ENCODE measurements at regions not wholly inside any gene's neighbourhood (a gene's known extent, or its start where the extent isn't known, plus 50 kb on each side); places are given as distances from the start of the nearest gene placed in this dataset.

DNA sequence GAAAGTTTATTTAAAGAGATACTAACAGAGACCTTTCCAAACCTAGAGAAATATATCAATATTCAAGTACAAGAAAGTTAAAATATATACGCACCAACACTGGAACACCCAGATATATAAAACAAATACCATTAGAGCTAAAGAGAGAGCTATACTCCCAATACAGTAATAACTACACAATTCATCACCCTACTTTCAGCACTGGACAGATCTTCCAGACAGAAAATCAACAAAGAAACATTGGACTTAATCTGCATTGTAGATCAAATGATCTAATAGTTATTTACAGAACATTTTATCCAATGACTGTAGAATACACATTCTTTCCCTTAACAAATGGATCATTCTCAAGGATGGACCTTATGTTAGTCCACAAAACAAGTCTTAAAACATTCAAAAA lies 311.9 kb downstream of the METTL15 start:
- CTCF ChIA-PET: no interaction called here
- TF ChIP-seq, protein P1, sequence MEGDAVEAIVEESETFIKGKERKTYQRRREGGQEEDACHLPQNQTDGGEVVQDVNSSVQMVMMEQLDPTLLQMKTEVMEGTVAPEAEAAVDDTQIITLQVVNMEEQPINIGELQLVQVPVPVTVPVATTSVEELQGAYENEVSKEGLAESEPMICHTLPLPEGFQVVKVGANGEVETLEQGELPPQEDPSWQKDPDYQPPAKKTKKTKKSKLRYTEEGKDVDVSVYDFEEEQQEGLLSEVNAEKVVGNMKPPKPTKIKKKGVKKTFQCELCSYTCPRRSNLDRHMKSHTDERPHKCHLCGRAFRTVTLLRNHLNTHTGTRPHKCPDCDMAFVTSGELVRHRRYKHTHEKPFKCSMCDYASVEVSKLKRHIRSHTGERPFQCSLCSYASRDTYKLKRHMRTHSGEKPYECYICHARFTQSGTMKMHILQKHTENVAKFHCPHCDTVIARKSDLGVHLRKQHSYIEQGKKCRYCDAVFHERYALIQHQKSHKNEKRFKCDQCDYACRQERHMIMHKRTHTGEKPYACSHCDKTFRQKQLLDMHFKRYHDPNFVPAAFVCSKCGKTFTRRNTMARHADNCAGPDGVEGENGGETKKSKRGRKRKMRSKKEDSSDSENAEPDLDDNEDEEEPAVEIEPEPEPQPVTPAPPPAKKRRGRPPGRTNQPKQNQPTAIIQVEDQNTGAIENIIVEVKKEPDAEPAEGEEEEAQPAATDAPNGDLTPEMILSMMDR (IDR thresholded peaks at IDR 0.05; ENCODE audit: insufficient read depth in 1 of 2, low read depth in 1 of 2, low read length in 1 of 2, severe bottlenecking in 1 of 2, unreplicated experiment in 1 of 2): no peak
- Mint-ChIP-seq H3K36me3 (ENCODE audit: insufficient read depth, unreplicated experiment) (no peaks in the 10 kb centered on the region), H3K27ac (ENCODE audit: unreplicated experiment) (no peak overlapping the region), H3K4me3 (ENCODE audit: unreplicated experiment) (no peak overlapping the region), H3K9me3 (ENCODE audit: unreplicated experiment) (peaks cover 26% of the 10 kb centered on the region), H3K27me3 (ENCODE audit: insufficient read depth, unreplicated experiment) (no peaks in the 10 kb centered on the region), H3K4me1 (ENCODE audit: low read depth, unreplicated experiment) (no peaks in the 10 kb centered on the region)
- POLR2A ChIA-PET: no interaction called here
- Histone ChIP-seq H3K4me1 (no peaks in the 10 kb centered on the region), H3K4me3 (ENCODE audit: low read depth, low read length) (no peak overlapping the region), H3K36me3 (ENCODE audit: control insufficient read depth, insufficient read depth, low read length) (no peaks in the 10 kb centered on the region), H3K9me3 (no peaks in the 10 kb centered on the region), H3K27me3 (replicated peaks; ENCODE audit: control insufficient read depth, insufficient read depth, low read length) (no peaks in the 10 kb centered on the region)
- no TSS peak for BruUV-seq (replicated peaks)
- DNase-seq: no peak
- intact Hi-C loops (cut with micrococcal nuclease; ENCODE audit: unreplicated experiment): no loop called here

DNA sequence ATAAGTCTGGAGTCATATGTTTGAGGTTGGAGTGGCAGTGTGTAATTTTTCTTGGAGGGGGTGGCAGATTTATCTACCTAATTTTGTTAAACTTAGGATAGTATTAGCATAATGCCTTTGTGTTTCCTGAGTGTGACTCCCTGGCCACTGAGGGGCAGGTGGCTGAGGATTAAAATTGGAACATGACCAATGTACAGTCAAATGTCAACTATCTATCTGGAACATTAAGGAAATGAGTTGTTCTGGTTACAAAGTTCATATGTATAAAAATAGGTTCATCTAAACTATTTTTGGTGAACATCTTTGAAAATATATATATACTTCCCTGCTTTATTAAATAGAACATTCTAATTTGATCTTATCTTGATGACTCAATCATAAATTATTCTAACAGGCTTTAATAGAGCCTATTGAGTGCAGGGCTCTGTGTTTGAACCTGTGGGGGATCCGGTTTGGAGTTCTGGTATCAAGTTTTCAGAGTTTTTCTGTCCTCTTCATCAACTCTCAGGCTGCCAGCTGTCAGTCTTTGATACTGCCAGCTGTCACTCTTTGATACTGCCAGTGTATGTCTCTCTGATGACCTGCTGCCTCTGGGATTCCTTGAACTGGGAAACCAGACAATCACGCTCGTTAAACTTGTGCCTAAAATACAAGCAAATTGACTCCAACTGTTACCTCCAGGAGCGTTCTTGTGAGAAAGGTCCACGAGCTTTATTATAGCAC lies 309.6 kb downstream of the METTL15 start:
- H3K27me3 ChIP-seq (replicated peaks; ENCODE audit: control insufficient read depth, insufficient read depth, low read length): no peaks in the 10 kb centered on the region
- no peak overlapping the region for H3K4me3 ChIP-seq (ENCODE audit: low read depth, low read length)
- no peak for DNase-seq
- no peaks in the 10 kb centered on the region for H3K4me1 ChIP-seq
- ChIA-PET CTCF (no interaction called here), POLR2A (no interaction called here)
- no TSS peak for BruUV-seq (replicated peaks)
- Mint-ChIP-seq H3K27ac (ENCODE audit: unreplicated experiment) (no peak overlapping the region), H3K27me3 (ENCODE audit: insufficient read depth, unreplicated experiment) (no peaks in the 10 kb centered on the region), H3K9me3 (ENCODE audit: unreplicated experiment) (peaks cover 26% of the 10 kb centered on the region), H3K4me3 (ENCODE audit: unreplicated experiment) (no peak overlapping the region), H3K4me1 (ENCODE audit: low read depth, unreplicated experiment) (no peaks in the 10 kb centered on the region), H3K36me3 (ENCODE audit: insufficient read depth, unreplicated experiment) (no peaks in the 10 kb centered on the region)
- no peaks in the 10 kb centered on the region for H3K36me3 ChIP-seq (ENCODE audit: control insufficient read depth, insufficient read depth, low read length)
- intact Hi-C loops (cut with micrococcal nuclease; ENCODE audit: unreplicated experiment): no loop called here
- TF ChIP-seq, protein P1 (IDR thresholded peaks at IDR 0.05; ENCODE audit: insufficient read depth in 1 of 2, low read depth in 1 of 2, low read length in 1 of 2, severe bottlenecking in 1 of 2, unreplicated experiment in 1 of 2): no peak
- H3K9me3 ChIP-seq: no peaks in the 10 kb centered on the region

DNA sequence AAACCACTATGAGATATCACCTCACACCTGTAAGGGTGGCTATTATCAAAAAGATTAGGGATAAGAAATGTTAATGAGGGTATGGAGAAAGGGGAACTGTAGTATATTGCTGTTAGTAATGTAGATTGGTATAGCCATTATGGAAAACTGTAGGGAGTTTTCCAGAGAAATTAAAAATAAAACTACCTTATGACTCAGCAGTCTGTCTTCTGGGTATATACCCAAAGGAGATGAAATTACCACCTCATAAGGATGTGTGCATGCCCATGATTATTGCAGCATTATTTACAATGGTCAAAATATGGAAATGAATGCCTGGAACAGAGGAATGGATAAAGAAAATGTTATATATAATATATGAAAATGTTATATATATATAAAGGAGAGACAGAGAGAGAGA lies 303.8 kb downstream of the METTL15 start:
- Histone ChIP-seq H3K27me3 (replicated peaks; ENCODE audit: control insufficient read depth, insufficient read depth, low read length) (no peaks in the 10 kb centered on the region), H3K9me3 (no peaks in the 10 kb centered on the region), H3K4me3 (ENCODE audit: low read depth, low read length) (no peak overlapping the region), H3K36me3 (ENCODE audit: control insufficient read depth, insufficient read depth, low read length) (no peaks in the 10 kb centered on the region), H3K4me1 (no peaks in the 10 kb centered on the region)
- TF ChIP-seq, protein P1 (IDR thresholded peaks at IDR 0.05; ENCODE audit: insufficient read depth in 1 of 2, low read depth in 1 of 2, low read length in 1 of 2, severe bottlenecking in 1 of 2, unreplicated experiment in 1 of 2): no peak
- POLR2A ChIA-PET: no interaction called here
- Mint-ChIP-seq H3K9me3 (ENCODE audit: unreplicated experiment) (no peaks in the 10 kb centered on the region), H3K4me3 (ENCODE audit: unreplicated experiment) (no peak overlapping the region), H3K4me1 (ENCODE audit: low read depth, unreplicated experiment) (no peaks in the 10 kb centered on the region), H3K27me3 (ENCODE audit: insufficient read depth, unreplicated experiment) (no peaks in the 10 kb centered on the region), H3K27ac (ENCODE audit: unreplicated experiment) (no peak overlapping the region), H3K36me3 (ENCODE audit: insufficient read depth, unreplicated experiment) (no peaks in the 10 kb centered on the region)
- no peak for DNase-seq
- CTCF ChIA-PET: no interaction called here
- BruUV-seq (replicated peaks): no TSS peak
- intact Hi-C loops (cut with micrococcal nuclease; ENCODE audit: unreplicated experiment): no loop called here

Data from Caco-2 (cell line).